AG04450 (cell line): ENCODE measurements at regions not wholly inside any gene's neighbourhood (a gene's known extent, or its start where the extent isn't known, plus 50 kb on each side); places are given as distances from the start of the nearest gene placed in this dataset.

ENCODE experiments used
- CTCF ChIA-PET: fragments of 300-600, 350-600 bp; formaldehyde crosslinking; extraction: SDS; loops from one replicate; lab custom pipeline; 2022; ENCODE audit warnings: antibody characterized with exemption, inconsistent platforms; lab: Charles Lee
- POLR2A ChIA-PET: fragments of 350-600 bp; formaldehyde crosslinking; extraction: SDS; loops from one replicate; lab custom pipeline; 2021; ENCODE audit warnings: antibody characterized with exemption, inconsistent platforms; lab: Yijun Ruan, JAX
- DNase-seq: peaks from one replicate; pipeline ENCODE4 v3.0.0-alpha.2; 2011; ENCODE audit warnings: low read depth, low spot score
- H3K27ac ChIP-seq: one replicate; pipeline ENCODE4 v1.5.1; 2012; ENCODE audit warnings: low read depth, low read length, control low read depth
- H3K27me3 ChIP-seq: one replicate; pipeline ENCODE4 v1.6.0; 2012; ENCODE audit warnings: low read length; ENCODE audit not compliant: control insufficient read depth, insufficient read depth
- H3K4me3 ChIP-seq: 2 replicates; pipeline ENCODE4 v1.5.1; 2011; ENCODE audit warnings: mild to moderate bottlenecking, low read depth, low read length, control low read depth
- H3K9me3 ChIP-seq: 2 replicates; pipeline ENCODE4 v1.5.1; 2012; ENCODE audit warnings: low read length; ENCODE audit not compliant: control insufficient read depth, insufficient read depth
- CTCF ChIP-seq: IDR thresholded peaks from 2 replicates; pipeline ENCODE4 v1.5.1; 2011; ENCODE audit warnings: low read depth, low read length, control low read depth, inconsistent platforms

GRCh38 chr1:34379911-34380310, 203.2 kb downstream of the C1orf94 start:
- peaks cover 2% of the 10 kb centered on the region; the same call in 1 of the 2 replicates for H3K9me3 ChIP-seq
- DNase-seq = no peak
- CTCF ChIA-PET = no interaction called here
- H3K27ac ChIP-seq = no peak overlapping the region
- no peak for TF ChIP-seq CTCF
- H3K4me3 ChIP-seq = no peak overlapping the region
- H3K27me3 ChIP-seq = no peaks in the 10 kb centered on the region
- POLR2A ChIA-PET = no interaction called here

- POLR2A ChIA-PET = no interaction called here
- Histone ChIP-seq H3K27me3 (no peaks in the 10 kb centered on the region), H3K4me3 (no peak overlapping the region), H3K27ac (no peak overlapping the region), H3K9me3 (peaks cover 2% of the 10 kb centered on the region; the same call in 1 of the 2 replicates)
- DNase-seq = no peak
- CTCF ChIA-PET = no interaction called here
- TF ChIP-seq CTCF = no peak
Observed at GRCh38 chr1:34380526-34381124, 203.9 kb downstream of the C1orf94 start.

GRCh38 chr1:34389974-34390373, 213.3 kb downstream of the C1orf94 start:
- POLR2A ChIA-PET = no interaction called here
- DNase-seq = no peak
- no peak overlapping the region for H3K4me3 ChIP-seq
- H3K9me3 ChIP-seq = no peaks in the 10 kb centered on the region
- H3K27ac ChIP-seq = no peak overlapping the region
- H3K27me3 ChIP-seq = no peaks in the 10 kb centered on the region
- CTCF ChIA-PET = no interaction called here
- TF ChIP-seq CTCF = no peak

GRCh38 chr1:34396042-34396441, 219.3 kb downstream of the C1orf94 start:
- no peaks in the 10 kb centered on the region for H3K27me3 ChIP-seq
- H3K9me3 ChIP-seq = no peaks in the 10 kb centered on the region
- no peak for TF ChIP-seq CTCF
- H3K27ac ChIP-seq = no peak overlapping the region
- DNase-seq = no peak
- H3K4me3 ChIP-seq = no peak overlapping the region
- POLR2A ChIA-PET = no interaction called here
- CTCF ChIA-PET = no interaction called here

GRCh38 chr1:34398241-34398915, 221.7 kb downstream of the C1orf94 start:
- H3K27ac ChIP-seq = no peak overlapping the region
- H3K4me3 ChIP-seq = no peak overlapping the region
- no peak for DNase-seq
- no peaks in the 10 kb centered on the region for H3K27me3 ChIP-seq
- TF ChIP-seq CTCF = no peak
- ChIA-PET CTCF (no interaction called here), POLR2A (no interaction called here)
- H3K9me3 ChIP-seq = no peaks in the 10 kb centered on the region
